H4 (cell line): ENCODE measurements at regions not wholly inside any gene's neighbourhood (a gene's known extent, or its start where the extent isn't known, plus 50 kb on each side); places are given as distances from the start of the nearest gene placed in this dataset.
A peak's percentile ranks its signal among the peaks of the same experiment; 100 is the strongest.
"Not testable (repeated sequence)": the region's sequence is repeated elsewhere in the genome, so short reads cannot be mapped to it uniquely, and the experiment has no call there.

Source experiments
- DNase-seq: peaks from one replicate; pipeline ENCODE4 v3.0.0-alpha.2; 2015; ENCODE audit warnings: low spot score

- DNase-seq = no peak
Measured at GRCh38 chr14:35174342-35174741, 52.0 kb downstream of the PRORP start.

- DNase-seq = no peak
Measured at GRCh38 chr14:35180179-35180578, 57.8 kb downstream of the PRORP start.

GRCh38 chr14:35184891-35185290, 62.5 kb downstream of the PRORP start:
- not testable (repeated sequence) for DNase-seq

GRCh38 chr14:35189422-35189821, 67.1 kb downstream of the PRORP start:
- no peak for DNase-seq

GRCh38 chr14:35193161-35193560, 70.8 kb downstream of the PRORP start:
- no peak for DNase-seq

- DNase-seq = not testable (repeated sequence)
Measured at GRCh38 chr14:35194183-35194582, 71.8 kb downstream of the PRORP start.

GRCh38 chr14:35196571-35196970, 74.2 kb downstream of the PRORP start:
- no peak for DNase-seq

- DNase-seq = no peak
Measured at GRCh38 chr14:35197015-35197414, 74.7 kb downstream of the PRORP start.

- no peak for DNase-seq
Measured at GRCh38 chr14:35201066-35201465, 78.7 kb downstream of the PRORP start.

- no peak for DNase-seq
Measured at GRCh38 chr14:35202195-35202594, 79.8 kb downstream of the PRORP start.

- DNase-seq = no peak
Measured at GRCh38 chr14:35205737-35206136, 83.4 kb downstream of the PRORP start.

GRCh38 chr14:35211067-35211466, 81.1 kb upstream of the PSMA6 start:
- DNase-seq = no peak

- no peak for DNase-seq
Measured at GRCh38 chr14:35212471-35213142, 79.6 kb upstream of the PSMA6 start.

- DNase-seq = no peak
Measured at GRCh38 chr14:35213143-35213788, 78.9 kb upstream of the PSMA6 start.

- no peak for DNase-seq
Measured at GRCh38 chr14:35213869-35214387, 78.3 kb upstream of the PSMA6 start.

GRCh38 chr14:35214402-35214801, 77.8 kb upstream of the PSMA6 start:
- not testable (repeated sequence) for DNase-seq

GRCh38 chr14:35215110-35215813, 76.9 kb upstream of the PSMA6 start:
- DNase-seq = peak; percentile 35

- not testable (repeated sequence) for DNase-seq
Measured at GRCh38 chr14:35218176-35218575, 74.0 kb upstream of the PSMA6 start.

GRCh38 chr14:35218963-35219362, 73.2 kb upstream of the PSMA6 start:
- DNase-seq = no peak

- no peak for DNase-seq
Measured at GRCh38 chr14:35220027-35220676, 72.0 kb upstream of the PSMA6 start.

- no peak for DNase-seq
Measured at GRCh38 chr14:35220920-35221319, 71.3 kb upstream of the PSMA6 start.

GRCh38 chr14:35221462-35221861, 70.7 kb upstream of the PSMA6 start:
- no peak for DNase-seq
